ENCODE measurements at regions not wholly inside any gene's neighbourhood (a gene's known extent, or its start where the extent isn't known, plus 50 kb on each side); places are given as distances from the start of the nearest gene placed in this dataset.

DNA sequence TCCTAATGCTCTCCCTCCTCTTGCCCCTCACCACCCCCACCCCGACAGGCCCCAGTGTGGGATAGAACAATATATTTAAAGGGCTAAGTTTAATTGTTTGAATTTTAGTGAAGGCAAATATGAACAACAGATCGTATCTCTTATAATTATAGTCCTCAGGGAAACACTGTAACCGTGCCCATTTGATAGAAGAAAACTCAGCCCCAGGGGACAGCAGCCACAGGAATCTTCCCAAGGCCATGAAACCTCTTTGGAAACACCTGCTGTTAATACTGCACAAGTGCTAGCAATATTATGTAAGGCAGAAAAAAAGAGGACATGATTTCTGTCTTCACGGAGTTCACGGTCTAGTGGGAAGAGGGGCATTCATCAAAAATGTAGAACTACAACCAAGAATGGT lies 142.2 kb downstream of the URB2 start:
- no peak for FAIRE-seq

DNA sequence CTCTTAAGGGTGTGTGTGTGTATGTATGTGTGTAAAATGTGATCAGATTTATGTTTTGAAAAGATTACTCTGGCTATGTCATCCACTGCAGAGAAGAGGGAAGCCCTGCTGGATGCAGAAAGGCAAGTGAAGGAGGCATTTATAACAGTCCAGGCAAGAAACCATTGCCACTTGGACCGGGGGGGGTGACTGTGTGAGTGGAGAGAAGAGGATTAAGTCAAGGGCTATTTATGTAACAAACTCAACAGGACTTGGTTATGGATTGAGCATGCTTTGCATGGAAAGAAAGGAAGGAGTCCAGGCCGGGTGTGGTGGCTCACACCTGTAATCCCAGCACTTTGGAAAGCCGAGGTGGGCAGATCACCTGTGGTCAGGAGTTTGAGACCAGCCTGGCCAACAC lies 143.0 kb downstream of the URB2 start:
- TF ChIP-seq NR3C1 (IDR thresholded peaks at IDR 0.05) (no peak), FOSL2 (IDR thresholded peaks at IDR 0.05) (no peak), FOSL2 (CRISPR knock-in tag; IDR thresholded peaks at IDR 0.05) (no peak), RARB (CRISPR knock-in tag; IDR thresholded peaks at IDR 0.05) (no peak), FOXS1 (CRISPR knock-in tag; IDR thresholded peaks at IDR 0.05) (no peak), HOXB13 (CRISPR knock-in tag; IDR thresholded peaks at IDR 0.05; ENCODE audit: low read depth) (no peak), HDAC2 (IDR thresholded peaks at IDR 0.05) (no peak), TP53 (CRISPR knock-in tag; IDR thresholded peaks at IDR 0.05) (no peak), MYC (IDR thresholded peaks at IDR 0.05; ENCODE audit: borderline replicate concordance, low read length) (no peak), JUNB (IDR thresholded peaks at IDR 0.05) (no peak), CHD2 (IDR thresholded peaks at IDR 0.05; ENCODE audit: low read length, partially characterized antibody) (no peak), KDM1A (IDR thresholded peaks at IDR 0.05; ENCODE audit: low read depth) (no peak), FOSB (CRISPR knock-in tag; IDR thresholded peaks at IDR 0.05) (no peak), JUN (IDR thresholded peaks at IDR 0.05) (no peak), EP300 (IDR thresholded peaks at IDR 0.05) (no peak), HEYL (CRISPR knock-in tag; IDR thresholded peaks at IDR 0.05) (no peak)
- TF ChIP-seq, protein P1, sequence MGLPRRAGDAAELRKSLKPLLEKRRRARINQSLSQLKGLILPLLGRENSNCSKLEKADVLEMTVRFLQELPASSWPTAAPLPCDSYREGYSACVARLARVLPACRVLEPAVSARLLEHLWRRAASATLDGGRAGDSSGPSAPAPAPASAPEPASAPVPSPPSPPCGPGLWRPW (IDR thresholded peaks at IDR 0.05), result no peak
- TF ChIP-seq, protein P2, sequence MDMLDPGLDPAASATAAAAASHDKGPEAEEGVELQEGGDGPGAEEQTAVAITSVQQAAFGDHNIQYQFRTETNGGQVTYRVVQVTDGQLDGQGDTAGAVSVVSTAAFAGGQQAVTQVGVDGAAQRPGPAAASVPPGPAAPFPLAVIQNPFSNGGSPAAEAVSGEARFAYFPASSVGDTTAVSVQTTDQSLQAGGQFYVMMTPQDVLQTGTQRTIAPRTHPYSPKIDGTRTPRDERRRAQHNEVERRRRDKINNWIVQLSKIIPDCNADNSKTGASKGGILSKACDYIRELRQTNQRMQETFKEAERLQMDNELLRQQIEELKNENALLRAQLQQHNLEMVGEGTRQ (IDR thresholded peaks at IDR 0.05), result no peak
- TF ChIP-seq, protein P3, sequence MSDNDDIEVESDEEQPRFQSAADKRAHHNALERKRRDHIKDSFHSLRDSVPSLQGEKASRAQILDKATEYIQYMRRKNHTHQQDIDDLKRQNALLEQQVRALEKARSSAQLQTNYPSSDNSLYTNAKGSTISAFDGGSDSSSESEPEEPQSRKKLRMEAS (IDR thresholded peaks at IDR 0.05), result no peak
- TF ChIP-seq, protein P4, sequence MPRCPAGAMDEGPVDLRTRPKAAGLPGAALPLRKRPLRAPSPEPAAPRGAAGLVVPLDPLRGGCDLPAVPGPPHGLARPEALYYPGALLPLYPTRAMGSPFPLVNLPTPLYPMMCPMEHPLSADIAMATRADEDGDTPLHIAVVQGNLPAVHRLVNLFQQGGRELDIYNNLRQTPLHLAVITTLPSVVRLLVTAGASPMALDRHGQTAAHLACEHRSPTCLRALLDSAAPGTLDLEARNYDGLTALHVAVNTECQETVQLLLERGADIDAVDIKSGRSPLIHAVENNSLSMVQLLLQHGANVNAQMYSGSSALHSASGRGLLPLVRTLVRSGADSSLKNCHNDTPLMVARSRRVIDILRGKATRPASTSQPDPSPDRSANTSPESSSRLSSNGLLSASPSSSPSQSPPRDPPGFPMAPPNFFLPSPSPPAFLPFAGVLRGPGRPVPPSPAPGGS (IDR thresholded peaks at IDR 0.05), result no peak
- TF ChIP-seq, protein P5, sequence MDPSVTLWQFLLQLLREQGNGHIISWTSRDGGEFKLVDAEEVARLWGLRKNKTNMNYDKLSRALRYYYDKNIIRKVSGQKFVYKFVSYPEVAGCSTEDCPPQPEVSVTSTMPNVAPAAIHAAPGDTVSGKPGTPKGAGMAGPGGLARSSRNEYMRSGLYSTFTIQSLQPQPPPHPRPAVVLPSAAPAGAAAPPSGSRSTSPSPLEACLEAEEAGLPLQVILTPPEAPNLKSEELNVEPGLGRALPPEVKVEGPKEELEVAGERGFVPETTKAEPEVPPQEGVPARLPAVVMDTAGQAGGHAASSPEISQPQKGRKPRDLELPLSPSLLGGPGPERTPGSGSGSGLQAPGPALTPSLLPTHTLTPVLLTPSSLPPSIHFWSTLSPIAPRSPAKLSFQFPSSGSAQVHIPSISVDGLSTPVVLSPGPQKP (IDR thresholded peaks at IDR 0.05; ENCODE audit: low read depth, low read length), result no peak
- POLR2A ChIA-PET, result no interaction called here
- Histone ChIP-seq H3K27ac (no peak overlapping the region), H3K9me3 (peaks cover 9% of the 10 kb centered on the region; the same call in 2 of the 3 replicates), H3K4me1 (no peaks in the 10 kb centered on the region), H3K4me2 (no peak overlapping the region), H3K4me3 (no peak overlapping the region)
- ATAC-seq, result no peak
- WGBS (ENCODE audit: missing lambda C conversion rate), result 6% methylated on average over 3 of the region's 3 CpGs
- no peak for DNase-seq (ENCODE audit: low read depth in 1 of 2, low spot score in 1 of 2)
- no peak for FAIRE-seq
- CTCF ChIA-PET, result interaction anchor here (1.3 kb wide), 1 partner anchor 28 kb away, joined by 3 read pairs; no protein-coding TSS in a partner anchor

More for the DNA sequence above, 142.2 kb downstream of the URB2 start:
- ATAC-seq, result no peak
- H3K9me3 ChIP-seq, result peaks cover 9% of the 10 kb centered on the region; the same call in 2 of the 3 replicates
- H3K27ac ChIP-seq, result no peak overlapping the region
- DNase-seq (ENCODE audit: low read depth in 1 of 2, low spot score in 1 of 2), result no peak
- POLR2A ChIA-PET, result no interaction called here
- WGBS (ENCODE audit: missing lambda C conversion rate), result 42% methylated on average over 5 of the region's 5 CpGs
- H3K4me3 ChIP-seq, result no peak overlapping the region
- CTCF ChIA-PET, result no interaction called here
- no peak overlapping the region for H3K4me2 ChIP-seq
- TF ChIP-seq, protein P6, sequence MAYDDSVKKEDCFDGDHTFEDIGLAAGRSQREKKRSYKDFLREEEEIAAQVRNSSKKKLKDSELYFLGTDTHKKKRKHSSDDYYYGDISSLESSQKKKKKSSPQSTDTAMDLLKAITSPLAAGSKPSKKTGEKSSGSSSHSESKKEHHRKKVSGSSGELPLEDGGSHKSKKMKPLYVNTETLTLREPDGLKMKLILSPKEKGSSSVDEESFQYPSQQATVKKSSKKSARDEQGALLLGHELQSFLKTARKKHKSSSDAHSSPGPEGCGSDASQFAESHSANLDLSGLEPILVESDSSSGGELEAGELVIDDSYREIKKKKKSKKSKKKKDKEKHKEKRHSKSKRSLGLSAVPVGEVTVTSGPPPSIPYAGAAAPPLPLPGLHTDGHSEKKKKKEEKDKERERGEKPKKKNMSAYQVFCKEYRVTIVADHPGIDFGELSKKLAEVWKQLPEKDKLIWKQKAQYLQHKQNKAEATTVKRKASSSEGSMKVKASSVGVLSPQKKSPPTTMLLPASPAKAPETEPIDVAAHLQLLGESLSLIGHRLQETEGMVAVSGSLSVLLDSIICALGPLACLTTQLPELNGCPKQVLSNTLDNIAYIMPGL (CRISPR knock-in tag; IDR thresholded peaks at IDR 0.05; ENCODE audit: borderline replicate concordance), result no peak
- TF ChIP-seq EP300 (IDR thresholded peaks at IDR 0.05) (no peak), FOXS1 (CRISPR knock-in tag; IDR thresholded peaks at IDR 0.05) (no peak), ZC3H11A (IDR thresholded peaks at IDR 0.05) (no peak), PHF8 (IDR thresholded peaks at IDR 0.05; ENCODE audit: borderline replicate concordance, low read depth) (no peak), POLR2AphosphoS2 (conservative IDR thresholded peaks at IDR 0.05; ENCODE audit: low read length) (no peak), CBX2 (IDR thresholded peaks at IDR 0.05; ENCODE audit: borderline replicate concordance, low read depth) (no peak), MAZ (IDR thresholded peaks at IDR 0.05; ENCODE audit: borderline replicate concordance, low read depth, low read length) (no peak), RNF2 (IDR thresholded peaks at IDR 0.05; ENCODE audit: borderline replicate concordance, low read depth) (no peak)
- TF ChIP-seq, protein P2 (IDR thresholded peaks at IDR 0.05), result no peak
- TF ChIP-seq, protein P1 (IDR thresholded peaks at IDR 0.05), result no peak
- TF ChIP-seq, protein P7, sequence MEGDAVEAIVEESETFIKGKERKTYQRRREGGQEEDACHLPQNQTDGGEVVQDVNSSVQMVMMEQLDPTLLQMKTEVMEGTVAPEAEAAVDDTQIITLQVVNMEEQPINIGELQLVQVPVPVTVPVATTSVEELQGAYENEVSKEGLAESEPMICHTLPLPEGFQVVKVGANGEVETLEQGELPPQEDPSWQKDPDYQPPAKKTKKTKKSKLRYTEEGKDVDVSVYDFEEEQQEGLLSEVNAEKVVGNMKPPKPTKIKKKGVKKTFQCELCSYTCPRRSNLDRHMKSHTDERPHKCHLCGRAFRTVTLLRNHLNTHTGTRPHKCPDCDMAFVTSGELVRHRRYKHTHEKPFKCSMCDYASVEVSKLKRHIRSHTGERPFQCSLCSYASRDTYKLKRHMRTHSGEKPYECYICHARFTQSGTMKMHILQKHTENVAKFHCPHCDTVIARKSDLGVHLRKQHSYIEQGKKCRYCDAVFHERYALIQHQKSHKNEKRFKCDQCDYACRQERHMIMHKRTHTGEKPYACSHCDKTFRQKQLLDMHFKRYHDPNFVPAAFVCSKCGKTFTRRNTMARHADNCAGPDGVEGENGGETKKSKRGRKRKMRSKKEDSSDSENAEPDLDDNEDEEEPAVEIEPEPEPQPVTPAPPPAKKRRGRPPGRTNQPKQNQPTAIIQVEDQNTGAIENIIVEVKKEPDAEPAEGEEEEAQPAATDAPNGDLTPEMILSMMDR (IDR thresholded peaks at IDR 0.05), result no peak
- H3K4me1 ChIP-seq, result no peaks in the 10 kb centered on the region
